Activated CD4-positive, alpha-beta T cell treated with anti-CD3 and anti-CD28 coated beads, Interleukin-2, amount 10 ng/mL, durations not matched to agents 24 days and 14 days (primary cell): ENCODE measurements at regions not wholly inside any gene's neighbourhood (a gene's known extent, or its start where the extent isn't known, plus 50 kb on each side); places are given as distances from the start of the nearest gene placed in this dataset.

Source experiments
- DNase-seq: peaks from one replicate; pipeline ENCODE4 v3.0.0; 2022
- H3K27ac Mint-ChIP-seq: one replicate; pipeline ENCODE4 v1.8.0; 2022; ENCODE audit warnings: mild to moderate bottlenecking, mixed read lengths
- H3K27me3 Mint-ChIP-seq: one replicate; pipeline ENCODE4 v1.8.0; 2022; ENCODE audit warnings: mixed read lengths
- H3K36me3 Mint-ChIP-seq: one replicate; pipeline ENCODE4 v1.8.0; 2022; ENCODE audit warnings: low read depth, mild to moderate bottlenecking, mixed read lengths
- H3K4me1 Mint-ChIP-seq: one replicate; pipeline ENCODE4 v1.8.0; 2021; ENCODE audit warnings: mixed read lengths
- H3K4me3 Mint-ChIP-seq: one replicate; pipeline ENCODE4 v1.8.0; 2022; ENCODE audit warnings: mild to moderate bottlenecking, moderate library complexity, mixed read lengths
- H3K9me3 Mint-ChIP-seq: one replicate; pipeline ENCODE4 v1.8.0; 2021; ENCODE audit warnings: mixed read lengths
- intact Hi-C: fragments of 100-400 bp; cut with micrococcal nuclease; formaldehyde crosslinking; loops from one replicate; pipeline ENCODE4 v1.15.1; 2023

DNA sequence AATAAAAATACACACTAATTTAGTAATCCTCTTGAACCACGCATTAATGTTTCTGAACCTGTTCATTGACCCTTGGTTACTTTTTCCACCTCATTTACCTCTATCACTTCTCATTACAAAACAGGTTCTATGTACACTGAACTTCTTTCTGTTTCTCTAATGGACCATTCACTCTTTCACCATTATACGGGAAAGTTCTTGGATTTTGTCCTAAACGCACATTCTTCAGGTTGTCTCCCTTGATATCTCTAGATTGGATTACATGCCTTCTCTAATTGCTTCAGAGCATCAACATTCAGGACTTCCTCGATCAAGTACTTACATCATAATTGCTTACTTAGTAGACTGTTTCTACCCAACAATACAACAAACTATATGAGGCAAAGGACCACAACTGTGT is 359.4 kb upstream of the FSTL5 start:
- Mint-ChIP-seq H3K27me3 (no peaks in the 10 kb centered on the region), H3K4me1 (no peaks in the 10 kb centered on the region), H3K9me3 (no peaks in the 10 kb centered on the region), H3K4me3 (no peak overlapping the region), H3K36me3 (no peaks in the 10 kb centered on the region), H3K27ac (no peak overlapping the region)
- no peak for DNase-seq
- intact Hi-C loops, result no loop called here

GRCh38 chr4:162522724-162523123 is 358.9 kb upstream of the FSTL5 start:
- no peaks in the 10 kb centered on the region for H3K9me3 Mint-ChIP-seq
- intact Hi-C loops, result no loop called here
- H3K36me3 Mint-ChIP-seq, result no peaks in the 10 kb centered on the region
- no peaks in the 10 kb centered on the region for H3K4me1 Mint-ChIP-seq
- H3K4me3 Mint-ChIP-seq, result no peak overlapping the region
- DNase-seq, result no peak
- no peaks in the 10 kb centered on the region for H3K27me3 Mint-ChIP-seq
- H3K27ac Mint-ChIP-seq, result no peak overlapping the region

DNA sequence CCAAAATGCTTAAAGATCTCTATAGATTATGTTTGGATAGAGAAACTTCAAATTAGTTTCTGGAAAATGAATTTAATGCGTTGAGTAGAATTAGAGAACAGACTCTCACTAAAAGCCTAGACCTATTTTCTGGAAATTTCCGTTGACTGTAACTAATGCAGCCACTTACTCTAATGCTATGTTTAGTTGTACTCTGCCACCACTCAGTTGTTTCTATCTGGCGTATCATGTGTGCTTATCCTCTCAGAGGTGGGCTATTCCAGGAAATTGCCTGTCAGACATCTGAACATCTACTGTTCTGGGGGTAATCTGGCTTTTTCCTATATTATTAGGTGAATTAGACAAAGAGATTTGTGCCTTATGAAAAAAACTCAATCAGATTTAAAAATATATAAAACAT is 347.1 kb upstream of the FSTL5 start:
- intact Hi-C loops, result no loop called here
- H3K27ac Mint-ChIP-seq, result no peak overlapping the region
- no peaks in the 10 kb centered on the region for H3K9me3 Mint-ChIP-seq
- no peaks in the 10 kb centered on the region for H3K27me3 Mint-ChIP-seq
- no peak overlapping the region for H3K4me3 Mint-ChIP-seq
- H3K4me1 Mint-ChIP-seq, result no peaks in the 10 kb centered on the region
- no peaks in the 10 kb centered on the region for H3K36me3 Mint-ChIP-seq
- DNase-seq, result no peak

GRCh38 chr4:162510115-162510514 is 346.3 kb upstream of the FSTL5 start:
- no peak overlapping the region for H3K27ac Mint-ChIP-seq
- H3K4me3 Mint-ChIP-seq, result no peak overlapping the region
- no peaks in the 10 kb centered on the region for H3K27me3 Mint-ChIP-seq
- H3K4me1 Mint-ChIP-seq, result no peaks in the 10 kb centered on the region
- intact Hi-C loops, result no loop called here
- no peaks in the 10 kb centered on the region for H3K36me3 Mint-ChIP-seq
- no peaks in the 10 kb centered on the region for H3K9me3 Mint-ChIP-seq
- DNase-seq, result no peak

- no peak for DNase-seq
- H3K27ac Mint-ChIP-seq, result no peak overlapping the region
- no peaks in the 10 kb centered on the region for H3K9me3 Mint-ChIP-seq
- intact Hi-C loops, result no loop called here
- no peak overlapping the region for H3K4me3 Mint-ChIP-seq
- no peaks in the 10 kb centered on the region for H3K27me3 Mint-ChIP-seq
- H3K36me3 Mint-ChIP-seq, result no peaks in the 10 kb centered on the region
- H3K4me1 Mint-ChIP-seq, result no peaks in the 10 kb centered on the region
Observed at GRCh38 chr4:162509333-162509732, 345.5 kb upstream of the FSTL5 start.

- Mint-ChIP-seq H3K9me3 (no peaks in the 10 kb centered on the region), H3K4me1 (no peaks in the 10 kb centered on the region), H3K27ac (no peak overlapping the region), H3K27me3 (no peaks in the 10 kb centered on the region), H3K36me3 (no peaks in the 10 kb centered on the region), H3K4me3 (no peak overlapping the region)
- intact Hi-C loops, result no loop called here
- DNase-seq, result no peak
Observed at GRCh38 chr4:162506253-162506652, 342.5 kb upstream of the FSTL5 start.

DNA sequence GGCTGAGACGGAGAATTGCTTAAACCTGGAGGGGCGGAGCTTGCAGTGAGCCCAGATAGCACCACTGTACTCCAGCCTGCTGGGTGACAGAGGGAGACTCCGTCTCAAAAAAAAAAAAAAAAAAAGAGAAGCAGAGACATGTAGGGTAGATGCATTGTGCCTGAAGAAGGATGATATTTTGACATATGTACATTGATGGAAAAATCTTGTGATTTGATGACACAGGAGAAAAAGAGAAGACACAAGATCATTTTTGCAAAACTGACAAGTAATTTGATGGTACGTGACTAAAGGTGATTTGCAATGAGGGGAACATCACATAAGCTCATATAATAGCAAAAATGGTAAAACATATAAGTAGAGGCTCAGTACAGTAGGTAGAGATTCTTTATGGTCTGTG is 340.1 kb upstream of the FSTL5 start:
- H3K27me3 Mint-ChIP-seq, result no peaks in the 10 kb centered on the region
- no peak overlapping the region for H3K4me3 Mint-ChIP-seq

GRCh38 chr4:162502109-162502508 is 338.3 kb upstream of the FSTL5 start:
- Mint-ChIP-seq H3K36me3 (no peaks in the 10 kb centered on the region), H3K9me3 (no peaks in the 10 kb centered on the region), H3K4me3 (no peak overlapping the region), H3K4me1 (no peaks in the 10 kb centered on the region), H3K27me3 (no peaks in the 10 kb centered on the region), H3K27ac (no peak overlapping the region)
- intact Hi-C loops, result no loop called here
- no peak for DNase-seq

More for the DNA sequence above, 340.1 kb upstream of the FSTL5 start:
- no peak for DNase-seq
- Mint-ChIP-seq H3K4me1 (no peaks in the 10 kb centered on the region), H3K9me3 (no peaks in the 10 kb centered on the region), H3K36me3 (no peaks in the 10 kb centered on the region), H3K27ac (no peak overlapping the region)
- intact Hi-C loops, result no loop called here

DNA sequence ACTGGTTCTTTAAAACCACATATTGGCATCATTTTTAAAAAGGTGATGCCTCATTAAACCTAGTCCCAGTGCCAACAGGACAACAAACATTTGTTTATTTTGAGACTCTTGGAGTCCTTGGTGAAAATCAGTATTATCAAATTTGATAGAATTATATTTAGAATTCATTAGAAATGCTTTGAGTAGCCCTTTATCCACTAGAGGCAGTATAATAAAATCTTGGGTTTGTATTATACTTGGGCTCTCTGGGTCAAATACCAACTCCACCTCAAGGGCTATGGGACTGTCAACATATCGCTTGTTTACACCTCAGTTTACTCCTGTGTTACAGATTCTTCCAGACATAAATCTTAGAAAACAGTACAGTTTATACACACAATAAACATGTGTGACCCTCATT is 335.7 kb upstream of the FSTL5 start:
- intact Hi-C loops, result loop anchor here (5.0 to 10.0 kb wide), 2 partner anchors 985 to 1183 kb away; no protein-coding TSS in a partner anchor
- H3K27ac Mint-ChIP-seq, result no peak overlapping the region

DNA sequence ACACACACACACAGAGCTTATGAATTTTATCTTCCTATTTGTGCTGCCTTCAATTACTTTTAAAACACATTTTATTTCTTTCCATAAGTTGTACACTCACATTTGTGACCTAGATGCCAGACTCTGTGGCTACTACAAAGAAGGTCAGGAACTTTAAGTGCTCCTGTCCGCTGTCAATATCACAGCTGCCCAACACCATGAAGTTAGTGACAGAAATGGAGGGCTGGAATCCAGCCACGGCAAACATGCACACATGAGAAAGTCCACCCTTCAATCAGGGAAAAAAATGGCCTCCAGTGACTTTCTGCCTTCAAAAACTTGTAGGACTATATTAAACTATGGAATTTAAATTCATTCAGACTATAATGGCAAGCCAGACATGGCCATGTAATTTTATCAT is 334.4 kb upstream of the FSTL5 start:
- Mint-ChIP-seq H3K4me1 (no peaks in the 10 kb centered on the region), H3K9me3 (no peaks in the 10 kb centered on the region), H3K4me3 (no peak overlapping the region), H3K27ac (no peak overlapping the region), H3K36me3 (no peaks in the 10 kb centered on the region), H3K27me3 (no peaks in the 10 kb centered on the region)
- DNase-seq, result no peak
- intact Hi-C loops, result loop anchor here (5.0 to 10.0 kb wide), 2 partner anchors 987 to 1184 kb away; no protein-coding TSS in a partner anchor

More for the DNA sequence above, 335.7 kb upstream of the FSTL5 start:
- H3K9me3 Mint-ChIP-seq, result no peaks in the 10 kb centered on the region
- no peaks in the 10 kb centered on the region for H3K27me3 Mint-ChIP-seq
- H3K4me1 Mint-ChIP-seq, result no peaks in the 10 kb centered on the region
- no peak for DNase-seq
- H3K36me3 Mint-ChIP-seq, result no peaks in the 10 kb centered on the region
- no peak overlapping the region for H3K4me3 Mint-ChIP-seq

- Mint-ChIP-seq H3K9me3 (no peaks in the 10 kb centered on the region), H3K27me3 (no peaks in the 10 kb centered on the region), H3K27ac (no peak overlapping the region), H3K4me1 (no peaks in the 10 kb centered on the region), H3K36me3 (no peaks in the 10 kb centered on the region), H3K4me3 (no peak overlapping the region)
- peak; percentile 68 for DNase-seq
- intact Hi-C loops, result loop anchor here (1.0 to 10.0 kb wide), 4 partner anchors 541 to 1185 kb away; partner anchors contain the start of gene NPY1R
Observed at GRCh38 chr4:162497564-162498167, 333.9 kb upstream of the FSTL5 start.

- no peaks in the 10 kb centered on the region for H3K36me3 Mint-ChIP-seq
- intact Hi-C loops, result loop anchor here (5.0 to 10.0 kb wide), 2 partner anchors 990 to 1187 kb away; no protein-coding TSS in a partner anchor
- no peak overlapping the region for H3K27ac Mint-ChIP-seq
- H3K27me3 Mint-ChIP-seq, result no peaks in the 10 kb centered on the region
- H3K9me3 Mint-ChIP-seq, result no peaks in the 10 kb centered on the region
- H3K4me3 Mint-ChIP-seq, result no peak overlapping the region
- no peaks in the 10 kb centered on the region for H3K4me1 Mint-ChIP-seq
- no peak for DNase-seq
Observed at GRCh38 chr4:162494935-162495334, 331.1 kb upstream of the FSTL5 start.

DNA sequence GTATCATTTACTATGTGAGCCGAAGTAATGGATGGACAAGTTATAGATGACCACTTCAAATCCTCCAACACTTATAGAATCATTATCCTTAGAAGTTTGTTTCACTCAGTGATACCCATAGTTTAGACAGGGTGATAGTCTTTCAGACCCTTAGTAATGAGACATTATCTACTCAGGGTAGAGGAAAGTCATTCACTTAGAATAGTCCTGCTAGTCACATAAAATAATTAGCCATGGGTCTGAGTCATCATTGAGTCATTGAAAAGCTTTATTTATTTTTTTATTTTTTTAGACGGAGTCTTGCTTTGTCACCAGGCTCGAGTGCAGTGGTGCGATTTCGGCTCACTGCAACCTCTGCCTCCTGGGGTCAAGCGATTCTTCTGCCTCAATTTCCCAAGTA is 321.7 kb upstream of the FSTL5 start:
- no peak overlapping the region for H3K4me3 Mint-ChIP-seq
- H3K9me3 Mint-ChIP-seq, result no peaks in the 10 kb centered on the region
- no peaks in the 10 kb centered on the region for H3K36me3 Mint-ChIP-seq
- no peak overlapping the region for H3K27ac Mint-ChIP-seq
- H3K27me3 Mint-ChIP-seq, result no peaks in the 10 kb centered on the region
- no peaks in the 10 kb centered on the region for H3K4me1 Mint-ChIP-seq
- intact Hi-C loops, result no loop called here
- no peak for DNase-seq

DNA sequence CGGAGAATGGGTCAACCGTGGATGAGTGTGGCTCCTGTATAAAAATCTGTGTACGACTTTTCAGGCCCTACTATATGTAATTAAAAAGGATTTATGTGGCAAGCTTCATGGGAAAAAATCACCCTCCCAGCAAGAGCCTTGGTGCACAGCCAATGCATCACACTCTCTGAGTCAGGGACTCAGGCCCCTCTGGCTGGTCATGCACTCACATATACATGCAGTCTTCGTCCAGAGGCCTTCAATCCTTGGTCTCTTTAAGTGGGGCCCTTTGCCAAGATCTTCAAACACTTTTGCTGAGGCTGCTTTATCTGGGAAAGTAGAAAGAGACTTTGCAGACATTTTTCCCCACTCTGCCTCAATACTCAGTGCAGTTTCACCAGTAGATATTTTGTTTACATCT is 311.4 kb upstream of the FSTL5 start:
- H3K27me3 Mint-ChIP-seq, result no peaks in the 10 kb centered on the region

DNA sequence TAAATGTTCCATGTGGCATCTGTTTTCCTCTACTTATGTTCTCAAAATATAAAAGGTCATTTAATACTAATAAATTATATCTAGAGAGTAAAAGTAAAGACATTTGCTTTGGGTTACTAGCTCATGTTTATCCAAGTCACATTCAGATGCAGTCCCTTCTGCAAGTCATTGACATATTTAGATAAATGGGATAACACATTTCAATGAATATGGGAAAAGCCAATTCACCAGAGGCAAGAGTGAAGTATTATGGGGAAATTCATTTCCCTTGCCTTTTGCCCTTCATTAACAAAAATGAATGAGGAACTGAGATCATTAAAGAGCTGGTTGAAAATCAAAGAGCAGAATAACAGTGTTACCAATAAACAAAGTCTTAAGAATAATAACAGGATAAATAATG is 306.2 kb upstream of the FSTL5 start:
- DNase-seq, result no peak
- Mint-ChIP-seq H3K9me3 (no peaks in the 10 kb centered on the region), H3K4me1 (no peaks in the 10 kb centered on the region), H3K36me3 (no peaks in the 10 kb centered on the region), H3K27ac (no peak overlapping the region), H3K27me3 (no peaks in the 10 kb centered on the region), H3K4me3 (no peak overlapping the region)
- intact Hi-C loops, result no loop called here

More for the DNA sequence above, 311.4 kb upstream of the FSTL5 start:
- H3K4me3 Mint-ChIP-seq, result no peak overlapping the region
- H3K4me1 Mint-ChIP-seq, result no peaks in the 10 kb centered on the region
- no peaks in the 10 kb centered on the region for H3K9me3 Mint-ChIP-seq
- no peak for DNase-seq
- no peaks in the 10 kb centered on the region for H3K36me3 Mint-ChIP-seq
- H3K27ac Mint-ChIP-seq, result no peak overlapping the region
- intact Hi-C loops, result no loop called here
